GM19193 (cell line): ENCODE measurements at regions not wholly inside any gene's neighbourhood (a gene's known extent, or its start where the extent isn't known, plus 50 kb on each side); places are given as distances from the start of the nearest gene placed in this dataset.

Source experiments
- POLR2A ChIP-seq: IDR thresholded peaks from 4 replicates; pipeline ENCODE4 v1.6.1; 2011; ENCODE audit not compliant: insufficient read depth, insufficient read length; ENCODE audit errors: extremely low read depth

- TF ChIP-seq POLR2A = no peak
These were observed 132.3 kb downstream of the URB2 start for GRCh38 chr1:229758101-229759036.

GRCh38 chr1:229759037-229759435 lies 133.0 kb downstream of the URB2 start:
- TF ChIP-seq POLR2A = no peak

- TF ChIP-seq POLR2A = no peak
These were observed 133.5 kb downstream of the URB2 start for GRCh38 chr1:229759586-229759985.

GRCh38 chr1:229760478-229760996 lies 134.5 kb downstream of the URB2 start:
- TF ChIP-seq POLR2A = no peak

- TF ChIP-seq POLR2A = no peak
These were observed 136.8 kb downstream of the URB2 start for GRCh38 chr1:229762891-229763290.

GRCh38 chr1:229768232-229768631 lies 142.2 kb downstream of the URB2 start:
- TF ChIP-seq POLR2A = no peak

GRCh38 chr1:229769006-229769405 lies 143.0 kb downstream of the URB2 start:
- no peak for TF ChIP-seq POLR2A

- TF ChIP-seq POLR2A = no peak
These were observed 143.8 kb downstream of the URB2 start for GRCh38 chr1:229769809-229770208.

GRCh38 chr1:229778794-229779193 lies 152.7 kb downstream of the URB2 start:
- TF ChIP-seq POLR2A = no peak

- no peak for TF ChIP-seq POLR2A
These were observed 155.4 kb downstream of the URB2 start for GRCh38 chr1:229781453-229781852.

- no peak for TF ChIP-seq POLR2A
These were observed 156.4 kb downstream of the URB2 start for GRCh38 chr1:229782469-229782868.

- no peak for TF ChIP-seq POLR2A
These were observed 158.8 kb downstream of the URB2 start for GRCh38 chr1:229784834-229785233.

- TF ChIP-seq POLR2A = no peak
These were observed 161.0 kb downstream of the URB2 start for GRCh38 chr1:229786974-229787610.

- no peak for TF ChIP-seq POLR2A
These were observed 162.0 kb downstream of the URB2 start for GRCh38 chr1:229788004-229788403.
